GM21737 (cell line): ENCODE measurements at regions not wholly inside any gene's neighbourhood (a gene's known extent, or its start where the extent isn't known, plus 50 kb on each side); places are given as distances from the start of the nearest gene placed in this dataset.

Experiments
- ATAC-seq: cut with Tn5 transposase; IDR thresholded peaks from one replicate; pipeline ENCODE4 v1.9.1; 2021; ENCODE audit warnings: mild to moderate bottlenecking, moderate library complexity; ENCODE audit not compliant: unreplicated experiment

DNA sequence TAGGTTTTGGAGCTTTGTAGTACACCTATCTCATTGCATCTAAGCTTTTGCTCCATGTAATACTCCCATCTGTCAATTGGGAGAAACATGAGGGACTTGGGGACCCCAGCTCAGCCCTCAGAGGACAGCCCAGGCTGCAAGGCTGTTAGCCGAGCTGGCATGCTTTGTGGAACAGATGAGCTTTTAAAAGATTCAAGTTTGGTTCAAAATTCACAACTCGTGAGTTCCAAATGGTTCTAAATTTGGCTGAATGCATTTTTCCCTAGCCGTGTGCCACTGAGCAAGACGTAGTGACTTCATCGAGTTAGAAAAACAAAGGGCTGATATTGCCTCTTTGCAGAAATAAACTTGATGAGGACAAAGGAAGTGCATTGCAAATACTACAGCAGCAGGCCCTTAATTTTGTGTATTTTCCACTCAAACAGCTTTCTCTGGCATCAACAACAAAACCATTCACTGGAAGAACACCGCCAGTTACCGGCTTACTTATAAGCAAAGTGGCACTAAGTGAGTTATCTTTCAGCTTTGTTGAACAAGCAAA is 165.0 kb upstream of the HS3ST1 start:
- ATAC-seq = no peak

DNA sequence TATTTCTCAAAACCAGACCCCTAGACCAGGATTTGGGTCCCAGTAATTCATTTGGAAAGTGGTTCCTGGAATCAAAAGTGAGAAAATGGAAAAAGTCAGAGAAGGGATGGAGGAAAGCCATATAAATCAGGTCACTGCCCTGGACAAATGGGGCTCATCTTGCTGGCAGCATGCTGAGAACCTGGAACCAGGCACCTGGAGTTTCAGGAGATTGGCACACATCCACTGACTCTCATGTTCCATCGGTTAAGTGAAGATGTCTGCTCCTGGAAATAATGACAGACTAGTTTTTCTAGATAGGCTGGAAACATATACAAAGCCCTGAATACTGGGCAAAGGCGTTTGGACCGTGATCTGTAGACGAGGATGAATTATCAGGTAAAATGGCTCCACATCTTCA is 163.6 kb upstream of the HS3ST1 start:
- ATAC-seq = no peak

DNA sequence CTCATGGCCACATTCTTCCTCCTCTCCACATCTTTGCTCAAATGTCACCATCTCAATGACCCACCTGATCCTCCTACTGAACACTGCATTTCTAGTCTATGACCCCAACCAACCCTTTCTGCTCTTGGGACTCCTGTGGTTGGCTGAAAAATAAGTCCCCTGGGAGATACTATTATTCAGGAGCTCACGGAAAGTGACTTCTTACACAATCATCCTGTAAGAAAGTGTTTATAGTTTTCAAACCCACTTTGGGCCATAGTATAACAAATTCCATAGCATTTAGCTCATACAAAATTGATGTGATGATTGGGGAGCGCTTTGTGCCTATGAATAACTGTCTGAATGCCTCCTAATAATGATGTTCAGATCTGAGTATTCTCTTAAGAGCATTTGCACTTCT is 161.4 kb upstream of the HS3ST1 start:
- no peak for ATAC-seq

DNA sequence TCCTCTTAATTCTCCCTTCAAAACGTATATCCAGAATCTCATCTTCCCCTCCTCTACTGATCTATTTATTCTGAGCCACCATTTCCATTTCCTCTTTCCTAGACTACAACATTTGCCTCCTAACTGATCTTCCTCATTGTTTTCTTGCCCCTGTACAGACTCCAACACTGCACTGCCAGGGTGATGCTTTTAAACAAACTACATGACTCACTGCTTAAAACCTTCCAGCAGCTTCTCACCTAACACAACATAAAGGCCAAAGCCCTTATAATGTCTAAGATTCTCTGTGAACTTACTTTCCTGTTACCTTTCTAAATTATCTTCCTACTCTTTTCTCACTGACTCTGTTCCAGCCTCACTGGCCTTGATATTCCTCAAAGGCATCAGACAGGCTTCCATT is 161.0 kb upstream of the HS3ST1 start:
- ATAC-seq = no peak

DNA sequence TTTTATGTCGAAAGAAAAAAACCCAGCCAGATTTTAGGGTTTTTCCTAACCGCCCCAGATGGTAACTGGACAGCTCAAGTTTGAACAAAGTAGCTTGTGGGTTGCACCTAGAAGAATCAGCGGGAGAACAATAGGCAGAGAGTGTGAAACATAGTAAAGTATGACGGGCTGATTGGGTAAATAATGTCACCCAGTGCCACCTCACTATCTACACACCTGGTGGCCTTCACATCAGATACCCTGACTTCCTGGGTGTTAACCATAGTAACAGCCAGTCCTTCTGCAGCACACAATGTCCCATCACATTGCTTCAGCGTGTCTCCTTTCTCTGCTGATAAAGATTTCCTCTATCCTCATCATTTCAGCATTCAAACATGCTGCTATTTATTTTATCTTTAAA is 159.1 kb upstream of the HS3ST1 start:
- ATAC-seq = no peak

DNA sequence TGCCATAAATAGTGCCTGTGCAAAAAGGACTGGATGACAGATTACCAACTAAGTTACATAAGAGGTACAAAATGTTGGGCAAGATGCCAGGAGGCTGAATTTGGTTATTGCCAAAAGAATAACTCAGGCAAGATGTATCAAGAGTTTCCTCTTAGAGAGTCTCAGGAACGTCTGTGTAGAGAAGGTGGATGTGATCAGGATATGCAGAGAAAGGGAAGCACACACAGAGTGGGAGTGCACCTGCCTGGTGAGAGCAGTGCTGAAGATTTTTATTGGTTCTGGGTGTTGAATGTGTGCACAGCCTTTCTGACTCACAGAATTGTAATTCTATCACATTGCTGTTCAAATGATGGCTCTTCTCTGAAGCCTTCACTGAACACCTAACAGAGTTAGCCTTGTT is 156.8 kb upstream of the HS3ST1 start:
- no peak for ATAC-seq

DNA sequence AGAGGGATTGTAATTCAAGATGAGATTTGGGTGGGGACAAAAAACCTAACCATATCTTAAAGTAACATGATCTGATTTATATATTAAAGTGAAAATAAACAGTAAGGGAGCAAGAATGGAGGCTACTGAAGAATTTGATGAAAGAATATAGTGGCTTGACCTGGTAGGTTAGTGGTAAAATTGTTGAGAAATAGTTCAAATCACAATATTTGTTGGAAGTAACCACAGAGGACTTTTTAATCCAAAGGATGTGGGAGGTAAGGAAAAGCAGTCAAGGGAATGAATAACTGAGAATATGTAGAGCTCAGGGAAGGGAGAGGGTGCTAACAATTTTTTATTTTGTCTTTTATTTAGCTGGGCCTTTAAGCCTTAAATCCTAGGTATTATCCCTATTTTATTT is 139.8 kb upstream of the HS3ST1 start:
- no peak for ATAC-seq

DNA sequence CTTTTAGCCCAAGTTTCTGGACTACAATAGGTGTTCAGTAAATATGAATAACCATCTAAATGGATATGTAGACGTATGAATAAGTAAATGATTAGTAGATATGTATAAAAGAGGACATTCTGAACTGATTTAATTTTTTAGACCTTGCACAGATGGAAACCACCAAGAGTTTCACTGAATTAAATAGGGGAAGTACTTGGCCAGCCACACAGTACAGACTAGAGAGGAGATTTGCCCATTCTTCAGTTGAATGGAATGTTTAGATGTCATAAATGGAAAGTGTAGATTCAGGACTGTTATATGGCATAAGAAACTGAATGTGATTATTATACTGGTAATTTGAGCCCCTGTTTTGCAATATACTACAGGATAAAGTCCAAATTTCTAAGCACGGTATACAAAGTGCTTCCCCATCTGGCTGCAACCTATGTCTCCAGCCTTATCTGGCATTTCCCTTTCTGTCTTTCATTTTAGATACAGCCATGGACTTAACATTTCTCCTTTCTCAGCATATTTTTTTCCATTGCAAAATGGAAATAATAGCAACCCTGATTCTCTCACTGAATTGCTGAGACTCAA is 137.8 kb upstream of the HS3ST1 start:
- ATAC-seq = peak; percentile 79

DNA sequence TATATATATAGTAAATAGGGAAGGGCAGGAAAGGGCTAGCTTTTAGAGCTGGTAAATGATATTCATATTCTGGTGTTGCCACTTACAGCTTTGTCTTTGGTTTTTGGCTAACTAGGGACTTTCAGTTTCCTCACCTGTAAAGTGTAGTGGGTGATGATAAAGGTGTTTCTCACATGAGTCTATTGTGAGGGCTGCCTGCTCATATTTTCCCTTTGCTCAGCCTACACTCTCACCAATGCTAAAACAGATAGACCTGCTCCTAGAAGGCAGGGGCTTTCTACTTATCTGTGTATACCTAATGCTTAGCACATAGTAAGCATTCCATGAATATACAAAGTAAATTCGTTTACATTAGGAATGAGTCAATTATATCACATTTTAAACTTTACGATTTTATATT is 137.2 kb upstream of the HS3ST1 start:
- no peak for ATAC-seq

DNA sequence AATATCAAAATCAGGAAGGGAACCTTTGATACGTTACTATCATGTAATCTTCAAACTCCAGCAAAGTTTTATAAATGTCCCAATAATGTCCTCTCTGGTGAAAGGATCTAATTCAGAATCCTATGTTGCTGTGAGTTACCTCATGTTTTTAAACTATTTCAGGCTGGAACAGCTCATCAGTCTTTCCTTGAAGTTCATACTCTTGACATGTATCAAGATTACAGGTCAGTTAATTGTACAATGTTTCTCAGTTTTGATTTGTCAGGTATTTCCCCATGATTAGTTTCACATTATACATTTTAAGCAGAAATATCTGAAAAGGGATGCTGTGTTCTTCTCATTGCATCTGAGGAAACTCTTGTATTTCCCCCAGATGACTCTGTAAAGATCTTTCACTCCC is 136.5 kb upstream of the HS3ST1 start:
- ATAC-seq = no peak

DNA sequence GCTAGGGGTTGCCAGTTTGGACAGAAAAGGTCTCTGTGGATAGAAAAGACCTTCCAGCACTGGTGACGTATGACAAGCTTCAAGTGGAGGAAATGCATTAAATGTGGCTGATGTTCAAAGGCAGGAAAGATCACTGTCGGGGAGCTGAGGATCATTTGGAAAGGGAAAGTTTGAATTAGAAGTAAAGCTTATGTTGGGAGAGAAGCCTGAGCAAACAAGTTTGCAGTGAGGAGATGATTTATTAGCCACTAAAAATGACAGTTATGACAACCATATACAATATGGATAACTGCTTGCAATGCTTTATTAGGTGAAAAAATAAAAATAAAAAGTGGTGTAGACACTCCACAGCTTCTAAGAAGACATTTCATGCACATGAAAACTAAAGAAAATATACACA is 135.3 kb upstream of the HS3ST1 start:
- no peak for ATAC-seq

DNA sequence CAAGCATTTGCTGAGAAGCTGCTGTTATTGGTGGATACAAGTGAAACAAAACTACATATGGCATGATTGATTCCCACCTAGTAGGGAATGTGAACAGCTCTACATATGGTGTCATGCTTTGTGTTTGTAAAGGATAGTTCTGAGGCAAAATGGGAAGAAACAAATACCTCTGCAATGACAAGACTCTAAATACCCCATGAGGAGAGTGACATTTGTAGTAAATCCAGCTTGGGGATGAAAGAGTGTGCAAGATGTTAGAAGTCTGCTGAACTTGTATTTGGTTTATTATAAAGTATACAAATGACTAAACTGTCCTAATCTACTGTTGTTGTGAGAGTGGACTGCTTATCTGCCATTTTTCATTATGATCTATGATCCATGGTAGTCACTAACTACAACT is 120.8 kb upstream of the HS3ST1 start:
- no peak for ATAC-seq

DNA sequence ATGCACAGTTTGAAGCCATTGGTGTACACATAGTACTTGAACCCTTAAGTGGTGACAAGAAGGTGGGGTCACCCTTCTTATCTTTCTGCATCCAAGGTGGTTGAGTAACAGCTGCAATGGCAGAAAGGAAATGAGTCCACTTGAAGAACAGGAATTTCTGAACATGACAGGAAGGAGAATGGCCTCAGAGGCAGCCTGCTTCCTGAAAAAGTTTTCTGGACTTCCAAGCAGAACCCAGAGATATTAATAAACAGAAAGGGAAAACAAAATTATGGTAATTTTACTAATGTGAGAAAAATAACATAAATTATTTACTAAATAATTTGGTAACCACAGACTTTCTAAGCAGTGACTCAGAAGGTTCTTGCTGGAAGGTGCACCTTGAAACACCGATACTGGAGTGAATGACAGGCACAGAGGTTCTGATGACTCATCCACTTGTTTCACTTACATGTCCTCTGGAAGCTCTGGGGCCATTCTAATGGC is 119.9 kb upstream of the HS3ST1 start:
- ATAC-seq = peak; percentile 95

DNA sequence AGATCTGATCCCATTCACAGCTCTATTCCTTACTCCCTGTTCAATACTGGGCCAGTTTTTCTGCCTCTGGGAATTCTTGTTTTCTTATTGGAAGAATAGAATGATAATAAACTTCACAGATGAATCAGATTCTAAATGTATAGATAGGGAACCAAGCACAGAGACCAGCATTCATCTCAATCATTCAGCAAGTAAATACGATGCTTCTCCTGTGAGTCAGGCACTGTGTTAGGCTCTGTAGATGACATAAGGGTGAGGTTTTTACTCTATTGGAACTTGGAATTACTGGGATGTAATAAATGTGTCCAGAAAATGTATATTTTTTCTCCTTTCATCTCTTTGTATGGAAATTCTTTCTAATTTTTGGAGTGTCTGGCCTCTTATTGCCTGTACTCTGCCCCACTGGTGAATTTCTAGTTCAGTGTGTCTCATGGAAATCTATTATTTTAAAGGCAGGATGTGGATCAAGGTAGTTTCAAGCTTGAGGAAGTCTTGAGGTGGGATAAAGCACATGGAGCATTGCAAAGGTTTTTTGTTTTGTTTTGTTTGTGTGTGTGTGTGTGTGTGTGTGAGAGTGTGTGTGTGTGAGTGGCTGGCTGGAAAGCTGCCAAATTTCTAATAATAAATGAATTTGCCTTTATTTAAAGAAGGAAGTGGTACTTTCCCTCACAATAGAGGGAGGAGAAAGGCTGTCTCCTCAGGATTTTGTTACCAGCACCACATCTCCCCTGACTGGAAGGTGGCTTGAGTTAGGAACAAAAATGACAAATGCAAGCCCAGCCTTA is 117.9 kb upstream of the HS3ST1 start:
- no peak for ATAC-seq

DNA sequence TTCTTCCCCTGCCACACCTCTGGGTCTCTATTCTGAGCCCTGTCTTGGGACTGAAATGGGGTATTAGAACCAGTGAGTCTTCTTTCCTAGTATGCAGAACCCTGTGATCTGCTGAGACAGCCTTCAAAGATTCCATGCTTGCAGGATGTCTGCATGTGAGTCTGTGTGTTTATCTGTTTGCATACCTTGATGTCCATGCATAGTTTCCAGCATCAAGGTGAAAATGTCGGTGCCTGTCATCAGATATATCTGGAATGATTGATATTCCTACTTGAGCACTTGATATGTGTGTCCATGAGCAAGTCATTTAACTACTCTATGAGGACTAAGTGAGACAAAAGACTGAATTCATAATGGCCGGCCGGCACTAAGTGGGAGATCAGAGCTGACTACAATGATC is 117.0 kb upstream of the HS3ST1 start:
- ATAC-seq = no peak

DNA sequence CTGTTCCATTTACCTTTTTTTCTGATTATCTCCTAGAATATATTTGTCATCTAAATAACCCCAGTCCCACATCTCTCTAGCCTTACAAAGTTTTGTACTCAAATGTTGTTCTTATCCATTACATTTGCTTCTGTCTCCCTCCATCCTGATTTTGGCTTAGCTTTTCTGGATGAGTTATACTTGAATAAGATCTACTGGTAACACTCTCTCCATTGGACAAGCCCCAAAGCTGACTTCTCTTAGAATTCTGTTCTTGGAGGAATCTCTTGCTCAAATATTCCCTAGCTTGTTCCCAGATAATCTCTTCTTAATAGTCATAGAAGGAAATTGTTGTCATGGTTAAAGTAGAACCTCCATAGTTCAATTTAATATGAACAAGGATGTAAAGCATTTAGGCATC is 115.5 kb upstream of the HS3ST1 start:
- no peak for ATAC-seq

DNA sequence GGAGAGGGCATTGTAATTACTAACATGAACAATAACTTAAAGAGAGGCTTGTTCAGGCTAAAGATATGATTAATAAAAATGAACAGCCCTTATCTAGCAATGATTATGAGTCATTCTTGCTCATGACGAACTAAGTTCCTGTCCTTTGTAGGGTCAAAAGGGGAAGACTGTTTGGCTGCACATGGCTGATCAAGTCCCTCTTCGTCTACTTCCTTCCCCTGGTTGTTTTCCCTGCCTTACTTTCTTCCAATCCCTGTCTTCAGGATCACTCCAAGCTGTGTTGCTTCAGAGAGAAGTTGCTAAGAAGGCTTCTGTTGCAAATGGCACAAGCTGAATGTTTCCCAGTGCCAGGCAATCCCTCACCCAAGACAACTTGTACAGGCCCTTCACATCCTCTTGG is 115.0 kb upstream of the HS3ST1 start:
- no peak for ATAC-seq

DNA sequence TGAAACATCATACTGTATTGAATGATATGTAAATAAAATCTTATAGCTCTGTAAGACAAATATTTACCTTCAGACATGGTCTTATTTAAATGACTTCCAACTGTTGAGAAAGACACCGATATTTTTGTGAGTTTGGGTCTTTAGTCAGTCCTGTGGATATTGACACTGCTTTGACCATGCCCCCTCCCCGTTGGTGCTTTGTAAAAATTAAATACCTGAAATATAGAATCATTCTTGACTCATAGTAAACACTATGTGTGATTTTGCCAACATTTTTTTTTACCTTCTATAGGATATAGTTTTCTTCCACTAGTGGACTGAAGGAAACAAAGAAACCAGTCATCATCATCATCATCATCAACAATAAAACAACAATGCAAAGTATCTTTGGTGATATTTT is 114.3 kb upstream of the HS3ST1 start:
- no peak for ATAC-seq

DNA sequence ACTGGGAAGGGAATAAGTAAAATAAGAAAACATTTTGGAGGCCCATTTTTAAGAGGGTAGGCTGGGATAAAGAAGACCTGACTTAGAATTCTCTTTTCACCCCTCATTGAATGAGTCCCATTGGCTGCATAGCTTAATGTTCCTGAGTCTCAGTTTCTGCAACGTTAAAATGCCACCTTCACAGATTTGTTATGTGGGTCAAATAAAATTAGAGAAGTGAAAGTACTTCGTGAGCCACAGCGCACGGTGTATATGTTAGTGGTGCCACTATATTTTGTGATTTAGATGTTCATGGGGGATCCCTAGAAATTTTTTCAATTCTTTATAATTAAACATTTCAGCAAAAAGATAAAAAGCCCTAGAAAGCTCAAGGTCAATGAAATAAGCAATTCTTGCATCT is 109.2 kb upstream of the HS3ST1 start:
- ATAC-seq = no peak

DNA sequence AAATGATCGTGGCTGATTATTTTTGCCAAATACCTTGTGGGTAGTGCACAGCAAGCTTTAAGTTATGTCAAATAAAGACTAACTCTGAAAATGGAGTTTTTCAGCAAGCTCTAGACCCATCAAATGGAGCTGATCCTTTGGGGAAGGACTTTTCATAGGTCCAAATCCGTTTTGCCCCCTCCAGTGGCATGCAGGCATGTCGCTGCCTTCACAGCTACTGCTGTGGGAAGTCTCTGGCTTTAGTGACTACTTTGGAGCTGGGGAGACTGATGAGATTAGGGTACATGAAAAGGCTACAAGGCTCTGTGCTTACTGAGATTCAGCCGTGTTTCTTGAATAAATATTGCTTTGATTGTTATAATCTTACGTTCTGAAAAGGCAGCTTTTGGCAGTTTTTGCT is 106.6 kb upstream of the HS3ST1 start:
- ATAC-seq = no peak

DNA sequence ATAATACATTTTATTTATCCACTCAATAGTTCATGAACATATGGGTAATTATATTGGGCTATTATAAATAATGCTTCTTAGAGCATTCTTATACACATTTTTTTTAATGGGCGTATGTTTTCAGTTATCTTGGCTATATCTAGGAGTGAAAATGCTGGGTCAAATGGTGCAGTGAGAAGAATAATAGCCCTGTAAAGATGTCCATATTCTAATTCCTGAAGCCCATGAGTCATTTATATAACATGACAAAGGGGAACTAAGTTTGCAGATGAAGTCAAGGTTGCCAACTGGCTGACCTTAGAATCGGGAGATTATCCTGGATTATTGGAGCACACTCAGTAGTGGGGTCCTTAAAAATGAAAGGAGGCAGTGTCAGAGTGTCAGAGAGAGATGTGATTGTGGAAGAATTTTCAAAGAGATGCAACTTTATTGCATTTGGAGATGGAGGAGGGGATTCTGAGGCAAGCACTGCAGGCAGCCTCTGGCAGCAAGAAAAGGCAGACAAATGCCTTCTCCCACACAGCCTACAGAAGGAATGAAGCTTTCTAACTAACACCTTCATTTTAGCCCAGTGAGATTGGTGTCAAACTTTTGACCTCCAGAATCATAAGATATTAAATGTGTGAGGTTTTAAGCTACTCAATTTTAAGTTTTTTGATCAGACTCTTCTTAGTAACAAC is 106.1 kb upstream of the HS3ST1 start:
- no peak for ATAC-seq

DNA sequence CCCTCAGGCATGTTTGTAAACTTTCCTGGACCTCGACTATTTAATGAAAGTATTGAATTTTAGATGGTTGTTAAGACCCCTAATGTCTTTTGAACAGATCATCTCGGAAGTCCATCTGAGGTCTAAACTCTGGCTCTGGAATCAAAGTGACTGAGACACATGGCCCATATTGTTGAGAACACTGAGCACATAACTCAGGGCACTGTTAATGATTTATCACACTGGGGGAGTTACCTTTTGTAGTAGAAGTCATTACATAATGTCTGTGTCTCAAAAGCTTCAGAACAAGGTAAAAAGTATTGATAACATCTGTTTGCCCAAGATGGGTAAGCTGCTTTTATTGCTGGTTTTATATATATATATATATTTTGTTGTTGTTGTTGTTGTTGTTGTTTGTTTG is 103.4 kb upstream of the HS3ST1 start:
- ATAC-seq = no peak
